Body of pancreas (tissue), 4 donors: ENCODE measurements at regions not wholly inside any gene's neighbourhood (a gene's known extent, or its start where the extent isn't known, plus 50 kb on each side); places are given as distances from the start of the nearest gene placed in this dataset.

Experiments
- POLR2A ChIP-seq, 3 donors: fragments of 450-650 bp; IDR thresholded peaks; one replicate each; pipeline ENCODE4 v1.6.1; 2016; ENCODE audit warnings: antibody characterized with exemption in 3 of 3, mild to moderate bottlenecking in 2 of 3
- TF ChIP-seq, protein P1 (sequence below), 7 experiments: fragments of 450-650 bp in 4 of 7; fragments of 200-600 bp in 3 of 7; sonication (generic) in 3 of 7; IDR thresholded peaks; one replicate each; pipeline ENCODE4 v1.5.1; 2016 to 2019; ENCODE audit warnings: antibody characterized with exemption in 7 of 7

DNA sequence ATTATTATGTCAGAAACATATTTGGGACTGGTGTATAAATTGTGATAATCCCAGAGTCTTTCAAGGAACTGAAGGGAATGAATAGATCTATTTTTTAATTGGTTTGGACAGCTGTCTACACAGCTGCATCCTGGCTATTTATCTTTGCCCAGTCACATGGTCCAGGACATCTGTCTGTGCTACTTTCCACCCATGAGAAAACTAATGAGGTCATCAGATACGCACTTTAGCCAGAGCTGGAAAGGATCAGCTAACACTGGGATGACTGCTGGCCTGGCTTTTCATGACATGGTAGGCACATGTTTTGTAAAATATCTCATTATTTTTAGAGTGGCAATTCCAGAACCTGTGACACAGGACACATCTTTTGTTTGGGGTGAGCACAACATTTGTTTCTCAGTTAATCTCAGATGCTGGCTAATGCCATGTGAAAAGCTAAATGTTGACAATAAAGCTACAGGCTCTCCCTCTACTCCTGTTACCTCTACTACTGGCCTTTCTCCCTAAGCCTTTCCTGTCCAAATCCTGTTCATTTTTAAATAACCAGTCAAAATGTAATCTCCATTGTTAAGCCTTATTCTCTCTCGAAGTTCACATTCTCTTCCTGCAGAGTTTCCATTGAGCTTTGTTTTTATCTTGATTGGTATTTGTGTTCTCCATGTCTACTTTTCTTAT is 500.7 kb downstream of the RIT2 start:
- TF ChIP-seq, protein P1, sequence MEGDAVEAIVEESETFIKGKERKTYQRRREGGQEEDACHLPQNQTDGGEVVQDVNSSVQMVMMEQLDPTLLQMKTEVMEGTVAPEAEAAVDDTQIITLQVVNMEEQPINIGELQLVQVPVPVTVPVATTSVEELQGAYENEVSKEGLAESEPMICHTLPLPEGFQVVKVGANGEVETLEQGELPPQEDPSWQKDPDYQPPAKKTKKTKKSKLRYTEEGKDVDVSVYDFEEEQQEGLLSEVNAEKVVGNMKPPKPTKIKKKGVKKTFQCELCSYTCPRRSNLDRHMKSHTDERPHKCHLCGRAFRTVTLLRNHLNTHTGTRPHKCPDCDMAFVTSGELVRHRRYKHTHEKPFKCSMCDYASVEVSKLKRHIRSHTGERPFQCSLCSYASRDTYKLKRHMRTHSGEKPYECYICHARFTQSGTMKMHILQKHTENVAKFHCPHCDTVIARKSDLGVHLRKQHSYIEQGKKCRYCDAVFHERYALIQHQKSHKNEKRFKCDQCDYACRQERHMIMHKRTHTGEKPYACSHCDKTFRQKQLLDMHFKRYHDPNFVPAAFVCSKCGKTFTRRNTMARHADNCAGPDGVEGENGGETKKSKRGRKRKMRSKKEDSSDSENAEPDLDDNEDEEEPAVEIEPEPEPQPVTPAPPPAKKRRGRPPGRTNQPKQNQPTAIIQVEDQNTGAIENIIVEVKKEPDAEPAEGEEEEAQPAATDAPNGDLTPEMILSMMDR (IDR thresholded peaks at IDR 0.05): no peak
- no peak for TF ChIP-seq POLR2A (IDR thresholded peaks at IDR 0.05)
